CD4-positive, CD25-positive, alpha-beta regulatory T cell (primary cell): ENCODE measurements at regions not wholly inside any gene's neighbourhood (a gene's known extent, or its start where the extent isn't known, plus 50 kb on each side); places are given as distances from the start of the nearest gene placed in this dataset.
A peak's percentile ranks its signal among the peaks of the same experiment; 100 is the strongest.

Experiments used
- ATAC-seq, 2 donors: fragments of 150-1000 bp; cut with Tn5 transposase; one replicate each; pipeline ENCODE4 v1.10.0; 2021; ENCODE audit warnings: low read depth in 2 of 2, moderate number of reproducible peaks in 2 of 2, moderate library complexity in 1 of 2
- DNase-seq, 3 donors: peaks; one replicate each; pipeline versions ENCODE4 v3.0.0 to v3.0.0-alpha.2; 2012 to 2022; ENCODE audit warnings: mixed read lengths in 1 of 3
- H3K27ac ChIP-seq: one replicate; pipeline ENCODE4 v1.7.0; 2013; ENCODE audit warnings: mild to moderate bottlenecking, low read length; ENCODE audit not compliant: insufficient read depth, poor library complexity, severe bottlenecking
- H3K27me3 ChIP-seq: one replicate; pipeline ENCODE4 v1.7.0; 2013; ENCODE audit warnings: low read length; ENCODE audit not compliant: control insufficient read depth, insufficient read depth
- H3K36me3 ChIP-seq: one replicate; pipeline ENCODE4 v1.7.0; 2013; ENCODE audit warnings: mild to moderate bottlenecking, low read length, moderate library complexity; ENCODE audit not compliant: control insufficient read depth, insufficient read depth
- H3K4me1 ChIP-seq: 2 replicates; pipeline ENCODE4 v1.7.0; 2013; ENCODE audit warnings: mild to moderate bottlenecking, low read length; ENCODE audit not compliant: insufficient read depth, control insufficient read depth, poor library complexity, severe bottlenecking
- H3K4me3 ChIP-seq: one replicate; pipeline ENCODE4 v1.7.0; 2013; ENCODE audit warnings: low read depth, mild to moderate bottlenecking, low read length, moderate library complexity
- H3K9me3 ChIP-seq, 2 experiments: 1 replicate in 1 of 2; 2 replicates in 1 of 2; pipeline ENCODE4 v1.7.0; 2013; ENCODE audit warnings: low read length in 2 of 2, mild to moderate bottlenecking in 1 of 2, moderate library complexity in 1 of 2; ENCODE audit not compliant: control insufficient read depth in 2 of 2
- H3K27ac Mint-ChIP-seq, 3 donors: one replicate each; pipeline ENCODE4 v1.8.0; 2020 to 2022; ENCODE audit warnings: mild to moderate bottlenecking in 3 of 3, mixed read lengths in 3 of 3, moderate library complexity in 2 of 3
- H3K27me3 Mint-ChIP-seq: one replicate; pipeline ENCODE4 v1.8.0; 2022; ENCODE audit warnings: mild to moderate bottlenecking, mixed read lengths
- H3K36me3 Mint-ChIP-seq: one replicate; pipeline ENCODE4 v1.8.0; 2020; ENCODE audit warnings: mixed read lengths
- H3K4me1 Mint-ChIP-seq, 4 donors: one replicate each; pipeline ENCODE4 v1.8.0; 2020 to 2022; ENCODE audit warnings: mixed read lengths in 4 of 4, mild to moderate bottlenecking in 1 of 4
- H3K4me3 Mint-ChIP-seq, 4 donors: one replicate each; pipeline ENCODE4 v1.8.0; 2020 to 2022; ENCODE audit warnings: mild to moderate bottlenecking in 4 of 4, mixed read lengths in 4 of 4, moderate library complexity in 3 of 4
- H3K9me3 Mint-ChIP-seq, 7 donors: one replicate each; pipeline ENCODE4 v1.8.0; 2020 to 2022; ENCODE audit warnings: mixed read lengths in 7 of 7, mild to moderate bottlenecking in 3 of 7, moderate library complexity in 2 of 7

GRCh38 chr18:79584491-79585394, 94.9 kb upstream of the CTDP1 start:
- Mint-ChIP-seq H3K4me1 (no peaks in the 10 kb centered on the region), H3K36me3 (no peaks in the 10 kb centered on the region), H3K9me3 (peaks cover 0 to 1% (median 0%) of the 10 kb centered on the region in 7 donors), H3K27ac (no peak overlapping the region), H3K27me3 (no peaks in the 10 kb centered on the region), H3K4me3 (no peak overlapping the region)
- Histone ChIP-seq H3K27ac (no peak overlapping the region), H3K4me3 (no peak overlapping the region), H3K36me3 (no peaks in the 10 kb centered on the region), H3K27me3 (no peaks in the 10 kb centered on the region), H3K9me3 (no peaks in the 10 kb centered on the region), H3K4me1 (no peaks in the 10 kb centered on the region)
- ATAC-seq (no peak), DNase-seq (no peak)

GRCh38 chr18:79585395-79586370, 93.9 kb upstream of the CTDP1 start:
- H3K4me1 Mint-ChIP-seq: no peaks in the 10 kb centered on the region
- Histone ChIP-seq H3K27me3 (no peaks in the 10 kb centered on the region), H3K9me3 (no peaks in the 10 kb centered on the region), H3K27ac (no peak overlapping the region), H3K36me3 (no peaks in the 10 kb centered on the region), H3K4me3 (no peak overlapping the region), H3K4me1 (no peaks in the 10 kb centered on the region)
- H3K9me3 Mint-ChIP-seq: peaks cover 0 to 1% (median 0%) of the 10 kb centered on the region in 7 donors
- H3K27me3 Mint-ChIP-seq: no peaks in the 10 kb centered on the region
- H3K36me3 Mint-ChIP-seq: no peaks in the 10 kb centered on the region
- ATAC-seq (no peak), DNase-seq (no peak)
- no peak overlapping the region for H3K4me3 Mint-ChIP-seq
- no peak overlapping the region for H3K27ac Mint-ChIP-seq

GRCh38 chr18:79586436-79587225, 93.0 kb upstream of the CTDP1 start:
- Mint-ChIP-seq H3K4me1 (no peaks in the 10 kb centered on the region), H3K27me3 (no peaks in the 10 kb centered on the region), H3K4me3 (no peak overlapping the region), H3K9me3 (peaks cover 0 to 1% (median 0%) of the 10 kb centered on the region in 7 donors), H3K36me3 (no peaks in the 10 kb centered on the region), H3K27ac (no peak overlapping the region)
- Histone ChIP-seq H3K27ac (no peak overlapping the region), H3K27me3 (no peaks in the 10 kb centered on the region), H3K4me1 (no peaks in the 10 kb centered on the region), H3K9me3 (no peaks in the 10 kb centered on the region), H3K36me3 (no peaks in the 10 kb centered on the region), H3K4me3 (no peak overlapping the region)
- DNase-seq (no peak), ATAC-seq (no peak)

GRCh38 chr18:79587226-79587741, 92.3 kb upstream of the CTDP1 start:
- no peaks in the 10 kb centered on the region for H3K4me1 ChIP-seq
- no peaks in the 10 kb centered on the region for H3K36me3 ChIP-seq
- Mint-ChIP-seq H3K4me3 (no peak overlapping the region), H3K9me3 (peaks cover 0 to 1% (median 0%) of the 10 kb centered on the region in 7 donors), H3K4me1 (no peaks in the 10 kb centered on the region), H3K36me3 (no peaks in the 10 kb centered on the region), H3K27me3 (no peaks in the 10 kb centered on the region), H3K27ac (no peak overlapping the region)
- H3K4me3 ChIP-seq: no peak overlapping the region
- no peaks in the 10 kb centered on the region for H3K9me3 ChIP-seq
- H3K27me3 ChIP-seq: no peaks in the 10 kb centered on the region
- no peak for DNase-seq
- no peak overlapping the region for H3K27ac ChIP-seq
- ATAC-seq: no peak

- Mint-ChIP-seq H3K9me3 (peaks cover 0 to 4% (median 1%) of the 10 kb centered on the region in 7 donors), H3K4me1 (no peaks in the 10 kb centered on the region), H3K36me3 (no peaks in the 10 kb centered on the region), H3K4me3 (no peak overlapping the region), H3K27me3 (no peaks in the 10 kb centered on the region), H3K27ac (peak overlapping the region in 1 of 3 donors; percentile 82)
- DNase-seq (no peak), ATAC-seq (no peak)
- Histone ChIP-seq H3K36me3 (no peaks in the 10 kb centered on the region), H3K4me1 (no peaks in the 10 kb centered on the region), H3K4me3 (no peak overlapping the region), H3K27ac (no peak overlapping the region), H3K9me3 (no peaks in the 10 kb centered on the region), H3K27me3 (no peaks in the 10 kb centered on the region)
Measured at GRCh38 chr18:79587779-79588635, 91.6 kb upstream of the CTDP1 start.

- H3K4me3 ChIP-seq: no peak overlapping the region
- ATAC-seq: no peak
- H3K27me3 ChIP-seq: no peaks in the 10 kb centered on the region
- DNase-seq: no peak
- no peaks in the 10 kb centered on the region for H3K4me1 ChIP-seq
- no peaks in the 10 kb centered on the region for H3K36me3 Mint-ChIP-seq
- H3K4me1 Mint-ChIP-seq: no peaks in the 10 kb centered on the region
- H3K4me3 Mint-ChIP-seq: no peak overlapping the region
- H3K9me3 Mint-ChIP-seq: peaks cover 0 to 4% (median 1%) of the 10 kb centered on the region in 7 donors
- H3K27me3 Mint-ChIP-seq: no peaks in the 10 kb centered on the region
- H3K27ac Mint-ChIP-seq: no peak overlapping the region
- H3K9me3 ChIP-seq: no peaks in the 10 kb centered on the region
- H3K36me3 ChIP-seq: no peaks in the 10 kb centered on the region
- no peak overlapping the region for H3K27ac ChIP-seq
Measured at GRCh38 chr18:79588636-79589481, 90.7 kb upstream of the CTDP1 start.
